ENCODE measurements at regions not wholly inside any gene's neighbourhood (a gene's known extent, or its start where the extent isn't known, plus 50 kb on each side); places are given as distances from the start of the nearest gene placed in this dataset.

GRCh38 chr11:87812571-87813365, 362.5 kb downstream of the RAB38 start:
- TF ChIP-seq ESRRA (CRISPR knock-in tag; IDR thresholded peaks at IDR 0.05; ENCODE audit: borderline replicate concordance) (no peak), RELA (CRISPR knock-in tag; IDR thresholded peaks at IDR 0.05; ENCODE audit: borderline replicate concordance) (no peak), CTCF (IDR thresholded peaks at IDR 0.05) (no peak), TEAD4 (CRISPR knock-in tag; IDR thresholded peaks at IDR 0.05) (no peak), KAT7 (CRISPR knock-in tag; IDR thresholded peaks at IDR 0.05; ENCODE audit: borderline replicate concordance) (no peak), PREB (CRISPR knock-in tag; IDR thresholded peaks at IDR 0.05; ENCODE audit: borderline replicate concordance) (no peak), ZNF232 (CRISPR knock-in tag; IDR thresholded peaks at IDR 0.05) (no peak), NFYB (CRISPR knock-in tag; conservative IDR thresholded peaks at IDR 0.05; ENCODE audit: low read depth) (no peak)
